ENCODE measurements at regions not wholly inside any gene's neighbourhood (a gene's known extent, or its start where the extent isn't known, plus 50 kb on each side); places are given as distances from the start of the nearest gene placed in this dataset.
A peak's percentile ranks its signal among the peaks of the same experiment; 100 is the strongest.
"Not testable (repeated sequence)": the region's sequence is repeated elsewhere in the genome, so short reads cannot be mapped to it uniquely, and the experiment has no call there.

DNA sequence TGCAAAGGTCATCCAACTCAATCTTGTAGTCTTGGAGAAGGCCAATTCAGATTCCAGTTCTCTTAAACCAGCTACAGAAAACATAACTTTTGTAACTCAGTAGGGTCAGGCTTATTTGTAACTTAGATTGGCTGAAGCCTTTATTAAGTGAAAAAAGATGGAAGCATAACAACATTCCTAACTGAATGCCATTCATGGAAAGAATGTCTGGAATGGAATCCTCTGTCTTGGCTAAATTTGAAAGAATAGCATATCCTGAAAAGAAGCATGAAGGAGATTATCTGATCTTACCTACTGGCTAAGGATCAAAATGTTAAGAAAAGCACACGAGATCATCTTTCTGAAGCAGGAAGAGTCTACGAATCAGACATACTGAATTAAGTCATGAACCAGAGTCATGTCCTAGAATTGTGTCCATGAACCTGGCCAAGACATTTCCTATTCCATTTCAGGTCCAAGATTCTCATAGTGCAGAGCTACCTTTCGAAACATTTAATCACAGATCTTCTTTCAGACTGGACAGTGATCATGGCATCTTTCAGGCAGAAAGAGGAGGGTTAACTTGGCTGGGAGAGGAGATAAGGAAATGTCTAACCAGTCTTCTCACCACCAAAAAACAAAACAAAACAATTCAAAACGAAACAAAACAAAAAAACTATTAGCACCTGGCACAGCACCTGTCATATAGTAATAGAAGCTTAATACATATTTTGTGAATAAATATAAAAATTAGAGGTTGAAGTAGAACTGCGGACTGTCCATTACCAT, 75.6 kb downstream of the XCL2 start:
- TF ChIP-seq EP300 (IDR thresholded peaks at IDR 0.05) (no peak), POLR2A (IDR thresholded peaks at IDR 0.05) (no peak)
- TF ChIP-seq, protein P1, sequence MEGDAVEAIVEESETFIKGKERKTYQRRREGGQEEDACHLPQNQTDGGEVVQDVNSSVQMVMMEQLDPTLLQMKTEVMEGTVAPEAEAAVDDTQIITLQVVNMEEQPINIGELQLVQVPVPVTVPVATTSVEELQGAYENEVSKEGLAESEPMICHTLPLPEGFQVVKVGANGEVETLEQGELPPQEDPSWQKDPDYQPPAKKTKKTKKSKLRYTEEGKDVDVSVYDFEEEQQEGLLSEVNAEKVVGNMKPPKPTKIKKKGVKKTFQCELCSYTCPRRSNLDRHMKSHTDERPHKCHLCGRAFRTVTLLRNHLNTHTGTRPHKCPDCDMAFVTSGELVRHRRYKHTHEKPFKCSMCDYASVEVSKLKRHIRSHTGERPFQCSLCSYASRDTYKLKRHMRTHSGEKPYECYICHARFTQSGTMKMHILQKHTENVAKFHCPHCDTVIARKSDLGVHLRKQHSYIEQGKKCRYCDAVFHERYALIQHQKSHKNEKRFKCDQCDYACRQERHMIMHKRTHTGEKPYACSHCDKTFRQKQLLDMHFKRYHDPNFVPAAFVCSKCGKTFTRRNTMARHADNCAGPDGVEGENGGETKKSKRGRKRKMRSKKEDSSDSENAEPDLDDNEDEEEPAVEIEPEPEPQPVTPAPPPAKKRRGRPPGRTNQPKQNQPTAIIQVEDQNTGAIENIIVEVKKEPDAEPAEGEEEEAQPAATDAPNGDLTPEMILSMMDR (IDR thresholded peaks at IDR 0.05): no peak
- Histone ChIP-seq H3K4me1 (peaks cover 0 to 49% (median 22%) of the 10 kb centered on the region in 4 donors), H3K9me3 (no peaks in the 10 kb centered on the region), H3K27ac (no peak overlapping the region), H3K27me3 (no peaks in the 10 kb centered on the region), H3K4me3 (no peak overlapping the region), H3K36me3 (no peaks in the 10 kb centered on the region)
- DNase-seq (ENCODE audit: low spot score in 2 of 2): no peak
- WGBS, 2 donors: 62 to 75% methylated on average over 5 of the region's 5 CpGs

GRCh38 chr1:168467452-168467851, 76.3 kb downstream of the XCL2 start:
- Histone ChIP-seq H3K27ac (no peak overlapping the region), H3K4me3 (no peak overlapping the region), H3K9me3 (no peaks in the 10 kb centered on the region), H3K4me1 (peaks cover 0 to 49% (median 22%) of the 10 kb centered on the region in 4 donors), H3K27me3 (no peaks in the 10 kb centered on the region), H3K36me3 (no peaks in the 10 kb centered on the region)
- TF ChIP-seq POLR2A (IDR thresholded peaks at IDR 0.05) (no peak), EP300 (IDR thresholded peaks at IDR 0.05) (no peak)
- TF ChIP-seq, protein P1 (IDR thresholded peaks at IDR 0.05): no peak
- 61 to 63% methylated on average over 3 of the region's 3 CpGs for WGBS, 2 donors
- DNase-seq (ENCODE audit: low spot score in 2 of 2): no peak

DNA sequence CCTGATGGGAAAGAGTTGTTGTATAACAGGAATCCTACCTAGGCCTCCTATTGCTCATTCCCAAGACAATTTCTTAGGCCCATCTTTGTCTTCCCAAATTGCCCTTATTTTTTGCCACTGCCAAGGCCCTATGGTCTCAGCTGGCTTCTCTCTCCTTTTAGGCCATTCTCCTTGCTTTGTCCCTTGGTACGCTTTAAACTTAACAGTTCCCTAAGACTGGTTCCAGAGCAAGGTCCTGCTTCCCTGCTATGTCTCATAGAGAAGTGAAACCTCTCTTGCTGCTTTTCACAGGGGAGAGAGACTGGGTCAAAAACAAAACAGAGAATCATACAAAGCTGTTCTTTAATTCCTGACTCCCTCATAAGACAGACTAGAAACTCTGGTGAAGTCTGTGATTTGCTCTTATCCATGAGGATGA, 77.1 kb downstream of the XCL2 start:
- no peak for DNase-seq (ENCODE audit: low spot score in 2 of 2)
- TF ChIP-seq POLR2A (IDR thresholded peaks at IDR 0.05): no peak
- Histone ChIP-seq H3K36me3 (no peaks in the 10 kb centered on the region), H3K27ac (peak overlapping the region in 1 of 4 donors; percentile 26), H3K9me3 (no peaks in the 10 kb centered on the region), H3K4me3 (no peak overlapping the region), H3K4me1 (peaks cover 0 to 49% (median 22%) of the 10 kb centered on the region in 4 donors), H3K27me3 (no peaks in the 10 kb centered on the region)
- 88% methylated on average over 1 of the region's 1 CpG for WGBS, 2 donors

- Histone ChIP-seq H3K9me3 (peaks cover 0 to 4% (median 0%) of the 10 kb centered on the region in 4 donors), H3K27ac (peak overlapping the region in 1 of 4 donors; percentile 26), H3K4me3 (no peak overlapping the region), H3K36me3 (no peaks in the 10 kb centered on the region), H3K4me1 (peaks cover 0 to 48% (median 22%) of the 10 kb centered on the region in 4 donors), H3K27me3 (no peaks in the 10 kb centered on the region)
- WGBS, 2 donors: 28 to 36% methylated on average over 5 of the region's 5 CpGs
- no peak for DNase-seq (ENCODE audit: low spot score in 2 of 2)
- TF ChIP-seq EP300 (IDR thresholded peaks at IDR 0.05) (no peak), POLR2A (IDR thresholded peaks at IDR 0.05) (no peak)
Measured at GRCh38 chr1:168466092-168466713, 77.6 kb downstream of the XCL2 start.

- peaks cover 0 to 14% (median 0%) of the 10 kb centered on the region in 4 donors for H3K9me3 ChIP-seq
- not testable (repeated sequence) for DNase-seq (ENCODE audit: low spot score in 2 of 2); H3K36me3 ChIP-seq; H3K4me3 ChIP-seq; H3K27me3 ChIP-seq; H3K27ac ChIP-seq; H3K4me1 ChIP-seq
- whole genome bisulfite sequencing, 2 donors: 90 to 91% methylated on average over 3 of the region's 3 CpGs
Measured at GRCh38 chr1:168461108-168461507, 82.7 kb downstream of the XCL2 start.

- H3K27me3 ChIP-seq; H3K4me1 ChIP-seq; DNase-seq (ENCODE audit: low spot score in 2 of 2); H3K36me3 ChIP-seq; H3K27ac ChIP-seq; H3K4me3 ChIP-seq: not testable (repeated sequence)
- 76 to 80% methylated on average over 8 of the region's 8 CpGs for WGBS, 2 donors
- H3K9me3 ChIP-seq: peaks cover 0 to 27% (median 0%) of the 10 kb centered on the region in 4 donors
Measured at GRCh38 chr1:168457296-168457695, 86.5 kb downstream of the XCL2 start.

DNA sequence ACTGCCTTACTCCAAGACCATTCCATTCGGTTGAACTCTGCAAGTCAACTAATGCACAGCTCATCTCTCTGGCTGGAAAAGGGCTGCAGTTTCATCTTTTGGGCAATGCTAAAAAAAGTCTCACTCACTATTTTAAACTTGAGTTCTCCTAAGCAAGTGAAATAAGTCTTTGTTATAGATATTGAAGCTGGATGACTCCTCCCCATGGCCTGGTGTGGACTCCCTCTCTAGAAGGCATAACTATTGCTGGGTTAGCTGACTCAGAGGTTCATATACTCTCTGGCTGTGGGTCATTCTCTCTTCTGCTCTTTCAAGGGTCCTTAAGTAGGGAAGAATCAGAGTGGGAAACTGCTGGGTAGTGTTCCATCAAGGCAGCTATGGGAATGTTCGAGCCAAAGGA, 88.0 kb downstream of the XCL2 start:
- H3K9me3 ChIP-seq: peaks cover 0 to 24% (median 0%) of the 10 kb centered on the region in 4 donors
- DNase-seq (ENCODE audit: low spot score in 2 of 2): no peak
- TF ChIP-seq EP300 (IDR thresholded peaks at IDR 0.05) (no peak), POLR2A (IDR thresholded peaks at IDR 0.05) (no peak)
- no peak overlapping the region for H3K27ac ChIP-seq
- H3K4me3 ChIP-seq: no peak overlapping the region
- no peaks in the 10 kb centered on the region for H3K27me3 ChIP-seq
- H3K4me1 ChIP-seq: no peaks in the 10 kb centered on the region
- 58 to 73% methylated on average over 2 of the region's 2 CpGs for WGBS, 2 donors
- no peaks in the 10 kb centered on the region for H3K36me3 ChIP-seq

All from tibial nerve (tissue), 4 donors.